Fibroblast of lung (primary cell): ENCODE measurements at regions not wholly inside any gene's neighbourhood (a gene's known extent, or its start where the extent isn't known, plus 50 kb on each side); places are given as distances from the start of the nearest gene placed in this dataset.

Experiments used
- CTCF ChIP-seq, 2 donors: IDR thresholded peaks in 1 of 2; conservative IDR thresholded peaks in 1 of 2; 1 replicate in 1 of 2; 2 replicates in 1 of 2; pipeline ENCODE4 v1.5.1; 2011 to 2012; ENCODE audit warnings: low read length in 2 of 2, control low read depth in 1 of 2, inconsistent platforms in 1 of 2, low read depth in 1 of 2, mild to moderate bottlenecking in 1 of 2
- EZH2 ChIP-seq: IDR thresholded peaks from 2 replicates; pipeline ENCODE4 v1.5.1; 2012; ENCODE audit warnings: low read length, control low read depth, mild to moderate bottlenecking; ENCODE audit errors: missing control alignments

GRCh38 chr1:86263101-86263500 lies 106.5 kb upstream of the COL24A1 start:
- no peak for TF ChIP-seq CTCF (conservative IDR thresholded peaks at IDR 0.05 in 1 of 2, IDR thresholded peaks at IDR 0.05 in 1 of 2; ENCODE audit: low read depth in 1 of 2, low read length in 2 of 2)
- TF ChIP-seq EZH2: no peak
